Activated naive CD8-positive, alpha-beta T cell treated with anti-CD3 and anti-CD28 coated beads, Interleukin-2, amount 50 U/mL, for 24 hours (primary cell): ENCODE measurements at regions not wholly inside any gene's neighbourhood (a gene's known extent, or its start where the extent isn't known, plus 50 kb on each side); places are given as distances from the start of the nearest gene placed in this dataset.
"Not testable (repeated sequence)": the region's sequence is repeated elsewhere in the genome, so short reads cannot be mapped to it uniquely, and the experiment has no call there.

Experiments
- ATAC-seq: fragments of 150-1000 bp; cut with Tn5 transposase; one replicate; pipeline ENCODE4 v1.10.0; 2021
- DNase-seq: peaks from one replicate; pipeline ENCODE4 v3.0.0; 2021
- H3K27ac Mint-ChIP-seq: one replicate; pipeline ENCODE4 v1.8.0; 2021; ENCODE audit warnings: mild to moderate bottlenecking, mixed read lengths
- H3K27me3 Mint-ChIP-seq: one replicate; pipeline ENCODE4 v1.8.0; 2021; ENCODE audit warnings: mixed read lengths
- H3K36me3 Mint-ChIP-seq: one replicate; pipeline ENCODE4 v1.8.0; 2021; ENCODE audit warnings: low read depth, mixed read lengths
- H3K4me1 Mint-ChIP-seq: one replicate; pipeline ENCODE4 v1.8.0; 2021; ENCODE audit warnings: mixed read lengths
- H3K4me3 Mint-ChIP-seq: one replicate; pipeline ENCODE4 v1.8.0; 2021; ENCODE audit warnings: mild to moderate bottlenecking, moderate library complexity, mixed read lengths
- H3K9me3 Mint-ChIP-seq: one replicate; pipeline ENCODE4 v1.8.0; 2021; ENCODE audit warnings: mixed read lengths

DNA sequence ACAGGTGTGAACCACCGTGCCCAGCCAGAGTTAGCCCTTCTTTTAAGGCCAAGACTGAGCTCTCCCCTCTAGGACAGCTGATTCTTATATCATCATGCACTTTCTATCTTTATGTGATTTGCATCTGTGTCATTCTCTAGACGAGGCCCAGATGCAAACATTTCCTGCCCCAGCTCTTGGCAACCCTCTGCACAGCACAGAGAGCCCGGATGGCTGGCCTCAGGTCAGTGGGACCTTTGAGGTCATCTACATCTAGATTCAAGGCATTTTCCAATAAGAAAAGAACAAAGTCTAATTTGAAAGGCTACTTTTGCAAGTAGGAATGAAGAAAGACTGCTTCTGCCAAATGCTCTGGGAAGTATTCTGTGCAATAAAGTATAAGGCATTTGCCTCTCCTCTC is 109.0 kb upstream of the DAB2 start:
- Mint-ChIP-seq H3K27ac (no peak overlapping the region), H3K4me1 (no peaks in the 10 kb centered on the region), H3K4me3 (no peak overlapping the region), H3K36me3 (no peaks in the 10 kb centered on the region), H3K27me3 (peaks cover 5% of the 10 kb centered on the region), H3K9me3 (no peaks in the 10 kb centered on the region)
- ATAC-seq (no peak), DNase-seq (no peak)

DNA sequence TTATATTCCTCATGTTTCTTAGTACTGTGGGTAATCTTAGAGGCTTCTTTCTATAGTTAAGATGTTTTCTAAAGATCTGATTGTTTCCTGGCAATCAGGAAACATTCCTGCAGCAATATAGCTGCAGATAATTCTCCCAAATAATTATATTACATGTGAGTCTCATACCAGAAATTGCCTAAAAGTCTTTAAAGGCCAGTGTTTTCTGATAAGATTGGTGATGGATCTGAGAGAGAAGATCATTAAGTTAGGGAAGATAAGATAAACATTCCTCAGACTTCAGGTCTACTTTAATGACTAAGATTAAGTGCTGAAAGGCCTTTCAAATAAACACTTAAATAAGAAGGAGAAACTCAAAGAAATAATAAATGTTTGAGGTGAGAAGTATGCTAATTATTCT is 107.7 kb upstream of the DAB2 start:
- Mint-ChIP-seq H3K27me3 (peaks cover 5% of the 10 kb centered on the region), H3K4me3 (no peak overlapping the region), H3K27ac (no peak overlapping the region), H3K9me3 (no peaks in the 10 kb centered on the region), H3K4me1 (no peaks in the 10 kb centered on the region), H3K36me3 (no peaks in the 10 kb centered on the region)
- DNase-seq = no peak
- ATAC-seq = no peak

DNA sequence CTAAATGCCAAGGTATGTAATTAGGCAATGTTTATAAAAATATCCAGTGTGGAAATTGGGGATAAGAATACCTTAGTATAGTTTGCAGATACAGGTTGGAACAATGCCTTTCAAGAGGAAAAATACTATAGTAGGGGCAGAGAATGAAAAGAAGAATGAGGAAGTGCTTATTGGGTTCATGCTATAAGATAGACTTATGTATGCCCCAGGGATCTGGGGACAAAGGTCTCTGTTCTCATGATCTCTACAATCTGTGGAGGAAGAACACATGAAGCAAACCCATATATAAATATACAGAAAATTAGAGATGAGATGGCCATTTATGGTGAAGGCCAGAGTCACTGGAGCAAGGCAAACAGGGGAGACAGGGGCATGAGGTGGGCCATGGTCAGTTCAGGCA is 106.5 kb upstream of the DAB2 start:
- H3K4me1 Mint-ChIP-seq = no peaks in the 10 kb centered on the region
- H3K27ac Mint-ChIP-seq = no peak overlapping the region
- H3K4me3 Mint-ChIP-seq = no peak overlapping the region
- H3K9me3 Mint-ChIP-seq = no peaks in the 10 kb centered on the region
- DNase-seq (no peak), ATAC-seq (no peak)
- no peaks in the 10 kb centered on the region for H3K36me3 Mint-ChIP-seq
- H3K27me3 Mint-ChIP-seq = peaks cover 11% of the 10 kb centered on the region

DNA sequence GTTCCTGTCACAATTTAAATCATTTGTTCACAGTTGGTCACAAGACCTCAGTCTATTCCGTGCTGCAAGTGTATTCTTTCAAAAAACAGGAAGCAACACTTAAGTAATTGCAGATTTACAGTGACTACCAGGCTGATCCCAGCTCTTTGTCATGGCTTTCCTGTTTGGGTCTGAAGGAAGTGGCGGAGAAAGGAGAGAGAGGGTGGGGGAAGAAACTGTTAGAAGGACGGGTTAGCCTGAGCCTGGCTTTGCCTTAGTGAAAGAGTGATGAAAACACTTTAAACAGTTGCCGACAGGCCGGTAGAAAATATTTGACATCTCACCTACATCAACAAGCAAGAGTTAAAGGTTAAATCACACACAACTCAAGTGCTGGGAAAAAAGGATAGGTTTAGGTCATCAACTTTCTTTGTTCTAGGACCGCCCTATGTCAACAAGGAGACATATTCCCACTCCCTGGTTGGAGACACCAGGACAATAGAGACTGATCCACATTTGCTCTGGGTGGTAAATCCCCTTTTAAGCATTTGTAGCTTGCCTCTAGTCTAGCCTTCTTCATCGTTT is 102.2 kb upstream of the DAB2 start:
- Mint-ChIP-seq H3K36me3 (no peaks in the 10 kb centered on the region), H3K9me3 (no peaks in the 10 kb centered on the region), H3K4me1 (no peaks in the 10 kb centered on the region), H3K27ac (no peak overlapping the region), H3K4me3 (no peak overlapping the region), H3K27me3 (peaks cover 12% of the 10 kb centered on the region)
- DNase-seq (no peak), ATAC-seq (no peak)

DNA sequence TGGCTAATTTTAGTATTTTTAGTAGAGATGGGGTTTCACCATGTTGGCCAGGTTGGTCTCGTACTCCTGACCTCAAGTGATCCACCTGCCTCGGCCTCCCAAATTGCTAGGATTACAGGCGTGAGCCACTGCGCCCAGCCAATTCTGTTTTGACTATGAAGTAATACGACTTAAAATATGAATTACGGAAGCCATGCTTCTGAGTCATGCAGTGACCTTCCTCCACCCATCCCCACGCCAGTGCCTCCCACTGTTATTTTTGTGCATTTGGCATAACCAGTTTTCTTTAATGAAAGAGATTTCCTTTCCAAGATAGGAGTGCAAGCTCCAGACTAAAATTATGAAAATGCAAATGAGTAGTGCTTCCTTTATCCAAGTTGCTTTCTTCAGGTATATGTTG is 101.0 kb upstream of the DAB2 start:
- H3K4me1 Mint-ChIP-seq, ATAC-seq, DNase-seq, H3K9me3 Mint-ChIP-seq, H3K27ac Mint-ChIP-seq, H3K36me3 Mint-ChIP-seq, H3K4me3 Mint-ChIP-seq: not testable (repeated sequence)
- H3K27me3 Mint-ChIP-seq = peaks cover 12% of the 10 kb centered on the region

DNA sequence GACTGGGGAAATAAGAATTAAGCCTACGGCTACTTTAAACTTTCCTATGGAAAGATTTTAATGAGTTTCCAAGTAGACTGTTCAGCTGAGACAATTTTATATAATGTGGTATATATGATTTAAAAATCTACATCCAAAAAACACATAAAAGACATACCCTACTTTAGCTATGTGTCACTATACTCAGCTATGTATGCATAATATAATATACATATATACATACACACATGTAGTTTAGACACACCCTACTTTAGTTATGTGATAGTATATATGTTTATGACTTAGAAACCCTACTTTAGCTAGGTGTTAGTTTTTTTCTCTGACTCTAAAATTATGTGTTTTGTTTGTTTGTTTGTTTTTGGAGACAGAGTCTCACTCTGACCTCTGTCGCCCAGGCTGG is 100.5 kb upstream of the DAB2 start:
- no peaks in the 10 kb centered on the region for H3K9me3 Mint-ChIP-seq
- no peak overlapping the region for H3K4me3 Mint-ChIP-seq
- no peaks in the 10 kb centered on the region for H3K36me3 Mint-ChIP-seq
- ATAC-seq = no peak
- no peak for DNase-seq
- H3K27me3 Mint-ChIP-seq = peaks cover 12% of the 10 kb centered on the region
- no peak overlapping the region for H3K27ac Mint-ChIP-seq
- H3K4me1 Mint-ChIP-seq = no peaks in the 10 kb centered on the region

DNA sequence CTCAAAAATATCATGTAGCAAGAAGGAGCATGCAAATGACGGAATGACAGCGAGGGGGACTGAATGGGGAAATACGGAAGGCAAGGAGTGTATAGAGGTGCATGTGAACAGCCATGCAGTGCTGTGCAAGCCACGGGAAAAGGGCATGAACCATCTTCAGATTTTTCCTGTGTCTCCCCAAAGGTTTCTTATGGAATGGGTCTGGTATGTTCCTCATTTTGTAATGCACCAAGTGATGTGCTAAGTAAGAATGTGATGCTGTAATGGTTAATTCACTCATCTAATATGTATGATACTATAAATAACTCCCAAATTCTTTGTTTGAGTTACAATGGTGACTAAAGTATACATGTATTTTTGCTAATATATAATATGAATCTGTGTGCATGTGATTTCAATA is 99.0 kb upstream of the DAB2 start:
- no peak overlapping the region for H3K4me3 Mint-ChIP-seq
- no peak for DNase-seq

DNA sequence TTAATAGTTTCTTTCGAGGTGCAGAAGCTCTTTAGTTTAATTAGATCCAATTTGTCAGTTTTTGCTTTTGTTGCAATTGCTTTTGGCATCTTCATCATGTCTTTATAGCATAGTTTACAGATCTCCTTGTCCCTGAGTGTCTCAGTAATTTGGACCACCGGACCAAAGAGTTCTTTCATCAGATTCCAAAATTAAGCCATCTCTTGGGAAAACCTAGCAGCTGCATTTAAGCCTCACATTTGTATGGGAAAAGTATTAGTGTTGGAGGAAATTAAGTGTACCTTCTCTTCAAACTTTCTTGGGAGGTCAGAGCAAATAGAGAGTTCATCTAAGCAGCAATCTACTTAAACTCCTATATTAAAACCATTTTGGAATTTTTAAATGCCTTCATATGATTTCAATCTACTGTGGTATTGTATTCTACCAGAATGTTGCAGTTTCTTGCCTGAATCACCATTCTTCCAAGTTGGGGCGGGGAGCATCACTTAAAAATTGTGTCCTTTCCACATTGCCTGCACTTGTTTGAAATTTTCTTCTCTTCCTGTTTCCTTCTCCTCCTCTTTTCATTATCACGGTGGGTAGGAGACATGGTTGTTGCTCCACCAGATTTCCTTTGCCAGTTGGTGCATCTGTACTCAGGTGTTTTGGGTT is 97.3 kb upstream of the DAB2 start:
- Mint-ChIP-seq H3K9me3 (no peaks in the 10 kb centered on the region), H3K27me3 (peaks cover 12% of the 10 kb centered on the region), H3K36me3 (no peaks in the 10 kb centered on the region), H3K27ac (no peak overlapping the region), H3K4me3 (no peak overlapping the region), H3K4me1 (no peaks in the 10 kb centered on the region)
- ATAC-seq (no peak), DNase-seq (no peak)

More for the DNA sequence above, 99.0 kb upstream of the DAB2 start:
- Mint-ChIP-seq H3K9me3 (no peaks in the 10 kb centered on the region), H3K4me1 (no peaks in the 10 kb centered on the region), H3K36me3 (no peaks in the 10 kb centered on the region), H3K27me3 (peaks cover 12% of the 10 kb centered on the region), H3K27ac (no peak overlapping the region)
- no peak for ATAC-seq

DNA sequence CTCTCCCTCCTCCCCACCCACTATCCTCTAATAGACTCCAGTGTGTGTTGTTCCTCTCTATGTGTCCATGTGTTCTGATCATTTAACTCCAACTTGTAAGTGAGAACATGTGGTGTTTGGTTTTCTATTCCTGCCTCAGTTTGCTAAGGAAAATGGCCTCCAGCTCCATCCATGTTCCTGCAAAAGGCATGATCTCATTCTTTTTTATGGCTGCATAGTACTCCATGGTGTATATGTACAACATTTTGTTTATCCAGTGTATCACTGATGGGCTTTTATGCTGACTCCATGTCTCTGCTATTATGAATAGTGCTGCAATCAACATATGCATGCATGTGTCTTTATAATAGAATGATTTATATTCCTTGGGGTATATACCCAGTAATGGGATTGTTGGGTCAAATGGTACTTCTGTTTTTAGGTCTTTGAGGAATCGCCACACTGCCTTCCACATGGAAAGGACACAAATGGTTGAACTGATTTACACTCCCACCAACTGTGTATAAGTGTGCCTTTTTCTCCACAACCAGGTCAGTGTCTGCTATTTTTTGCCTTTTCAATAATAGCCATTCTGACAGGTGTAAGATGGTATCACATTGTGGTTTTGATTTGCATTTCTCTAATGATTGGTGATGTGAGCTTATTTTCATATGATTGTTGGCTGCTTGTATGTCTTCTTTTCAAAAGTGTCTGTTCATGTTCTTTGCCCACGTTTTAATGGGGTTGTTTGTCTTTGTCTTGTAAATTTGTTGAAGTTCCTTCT is 96.5 kb upstream of the DAB2 start:
- Mint-ChIP-seq H3K9me3 (no peaks in the 10 kb centered on the region), H3K36me3 (no peaks in the 10 kb centered on the region), H3K27ac (no peak overlapping the region), H3K4me3 (no peak overlapping the region), H3K27me3 (peaks cover 6% of the 10 kb centered on the region), H3K4me1 (no peaks in the 10 kb centered on the region)
- no peak for DNase-seq
- no peak for ATAC-seq

DNA sequence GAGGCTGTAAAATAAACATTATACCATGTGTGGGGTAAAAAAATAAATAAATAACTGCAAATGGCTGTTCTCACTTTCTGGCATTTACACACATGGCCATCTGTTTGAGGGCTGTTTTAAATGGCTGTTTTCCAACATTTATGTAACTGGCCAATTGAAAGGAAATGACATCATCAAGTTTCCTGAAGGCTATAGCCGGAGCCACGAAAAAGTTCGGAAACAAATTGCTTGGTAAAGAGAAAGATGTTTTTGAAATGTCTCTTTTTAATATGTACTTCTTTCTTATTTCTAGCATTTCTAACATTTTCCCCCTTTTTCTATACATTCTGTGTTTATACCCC is 95.4 kb upstream of the DAB2 start:
- Mint-ChIP-seq H3K27ac (no peak overlapping the region), H3K36me3 (no peaks in the 10 kb centered on the region), H3K27me3 (peaks cover 4% of the 10 kb centered on the region), H3K9me3 (no peaks in the 10 kb centered on the region), H3K4me1 (no peaks in the 10 kb centered on the region), H3K4me3 (no peak overlapping the region)
- DNase-seq (no peak), ATAC-seq (no peak)

DNA sequence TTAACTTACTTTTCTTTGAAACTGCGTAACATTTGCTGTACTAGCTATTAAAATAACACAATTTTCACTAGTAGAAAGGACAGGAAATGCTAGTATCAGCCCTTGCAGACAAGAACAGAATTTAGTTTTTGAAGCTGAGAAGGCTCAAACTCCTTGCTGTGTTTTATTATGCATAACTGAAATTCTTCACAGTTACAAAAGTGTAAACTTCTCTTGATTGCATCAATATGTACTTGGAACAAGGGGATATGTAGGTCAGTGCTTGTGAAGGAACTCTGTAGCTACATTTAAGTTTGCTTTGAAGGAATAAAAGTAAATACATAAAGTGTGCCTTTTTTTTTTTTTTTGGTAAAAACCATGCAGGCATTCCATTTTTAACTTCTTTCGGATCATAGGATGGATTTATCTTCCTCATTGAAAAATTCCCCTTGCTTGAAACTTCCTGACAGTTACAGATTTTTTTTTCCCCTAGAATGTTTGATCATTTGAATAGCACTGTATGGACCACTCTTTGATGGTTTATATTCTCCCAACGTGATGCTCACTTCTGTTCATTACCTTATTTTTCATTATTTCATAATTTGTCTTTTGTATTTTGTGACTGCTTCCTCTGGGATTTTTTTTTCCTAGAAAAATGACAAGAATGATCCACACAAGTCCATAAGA is 94.9 kb upstream of the DAB2 start:
- H3K27me3 Mint-ChIP-seq = peaks cover 4% of the 10 kb centered on the region
- H3K27ac Mint-ChIP-seq = no peak overlapping the region
- DNase-seq = no peak
- no peaks in the 10 kb centered on the region for H3K4me1 Mint-ChIP-seq
- no peak overlapping the region for H3K4me3 Mint-ChIP-seq
- H3K9me3 Mint-ChIP-seq = no peaks in the 10 kb centered on the region
- no peak for ATAC-seq
- H3K36me3 Mint-ChIP-seq = no peaks in the 10 kb centered on the region

DNA sequence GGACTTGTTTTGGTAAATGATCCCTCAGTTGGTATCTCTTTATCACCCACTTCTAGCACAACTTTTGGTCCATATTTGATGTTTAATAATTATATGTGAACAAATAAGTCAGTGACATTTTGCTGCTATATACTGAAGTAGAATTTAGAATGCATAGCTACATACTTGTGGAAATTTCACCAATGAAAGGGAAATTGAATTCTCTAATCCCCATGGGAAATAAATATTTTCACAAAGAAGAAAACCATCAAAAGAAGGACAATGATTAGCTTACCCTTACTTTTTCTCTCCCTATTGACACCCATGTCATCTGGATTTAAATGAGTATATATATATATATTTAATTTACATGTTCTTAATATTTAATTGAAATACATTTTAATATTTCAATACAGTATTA is 94.3 kb upstream of the DAB2 start:
- Mint-ChIP-seq H3K4me3 (no peak overlapping the region), H3K4me1 (no peaks in the 10 kb centered on the region), H3K27ac (no peak overlapping the region), H3K27me3 (peaks cover 4% of the 10 kb centered on the region), H3K9me3 (no peaks in the 10 kb centered on the region), H3K36me3 (no peaks in the 10 kb centered on the region)
- ATAC-seq (no peak), DNase-seq (no peak)

DNA sequence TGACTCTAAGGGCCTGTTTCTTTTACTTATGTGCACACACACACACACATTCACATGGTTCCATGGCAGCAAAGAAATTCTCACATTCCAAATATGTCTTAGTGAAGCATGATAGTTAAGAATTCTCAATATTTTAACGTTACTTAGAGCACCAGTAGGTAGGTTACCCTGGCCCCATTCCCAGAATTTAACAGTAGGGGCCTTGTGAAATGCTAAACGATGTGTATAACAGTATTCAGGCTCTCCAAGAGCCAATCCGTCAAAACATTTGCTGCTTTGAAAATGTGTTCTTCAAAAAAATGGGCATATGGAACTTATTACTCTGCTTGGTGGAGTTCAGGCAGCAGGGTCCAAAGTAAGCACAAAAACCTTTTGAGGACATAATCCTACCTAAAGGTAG is 93.7 kb upstream of the DAB2 start:
- H3K27me3 Mint-ChIP-seq = peaks cover 6% of the 10 kb centered on the region
- no peak for ATAC-seq
- H3K27ac Mint-ChIP-seq = no peak overlapping the region
- H3K36me3 Mint-ChIP-seq = no peaks in the 10 kb centered on the region
- H3K9me3 Mint-ChIP-seq = no peaks in the 10 kb centered on the region
- no peak overlapping the region for H3K4me3 Mint-ChIP-seq
- H3K4me1 Mint-ChIP-seq = no peaks in the 10 kb centered on the region
- DNase-seq = no peak

DNA sequence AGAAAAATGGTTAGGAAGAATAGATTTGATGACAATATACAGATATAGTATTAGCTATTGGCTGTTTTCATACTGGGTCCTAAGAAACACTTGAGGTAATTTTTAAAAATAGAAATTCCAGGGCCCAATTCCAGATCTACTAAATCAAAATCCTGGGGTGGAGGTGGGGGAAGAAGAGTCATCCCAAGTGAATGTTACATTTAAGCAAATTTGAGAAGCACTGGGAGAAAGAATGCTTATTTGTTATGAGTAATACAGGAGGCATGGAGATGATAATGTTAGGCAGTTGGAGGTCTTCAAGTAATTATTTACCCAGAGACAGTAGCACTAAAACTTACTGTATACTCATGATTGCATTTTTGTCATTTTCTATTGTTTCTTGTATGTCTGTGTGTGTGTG is 93.0 kb upstream of the DAB2 start:
- no peaks in the 10 kb centered on the region for H3K9me3 Mint-ChIP-seq
- ATAC-seq = no peak
- no peak for DNase-seq
- peaks cover 6% of the 10 kb centered on the region for H3K27me3 Mint-ChIP-seq
- no peaks in the 10 kb centered on the region for H3K4me1 Mint-ChIP-seq
- no peak overlapping the region for H3K27ac Mint-ChIP-seq
- no peaks in the 10 kb centered on the region for H3K36me3 Mint-ChIP-seq
- no peak overlapping the region for H3K4me3 Mint-ChIP-seq

DNA sequence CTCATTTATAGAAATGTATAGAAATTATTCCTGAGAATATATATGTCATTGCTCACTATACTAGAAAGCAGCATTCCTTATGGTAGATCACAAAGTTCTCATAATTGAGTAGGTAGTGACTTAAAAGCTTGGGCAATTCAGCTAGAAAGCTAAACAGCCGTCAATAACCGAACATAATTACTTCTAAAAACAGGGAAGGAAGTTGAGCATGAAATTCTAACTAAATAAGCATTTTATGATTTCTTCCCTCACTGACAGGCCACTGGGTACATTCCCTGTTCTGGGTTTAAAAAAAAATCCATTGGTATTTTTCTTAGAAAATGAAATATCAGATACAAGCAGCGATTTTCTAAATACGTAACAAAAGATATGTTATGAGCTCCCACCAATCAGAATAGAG is 91.1 kb upstream of the DAB2 start:
- H3K27me3 Mint-ChIP-seq = peaks cover 4% of the 10 kb centered on the region
- H3K27ac Mint-ChIP-seq = no peak overlapping the region
- H3K4me3 Mint-ChIP-seq = no peak overlapping the region
- ATAC-seq (no peak), DNase-seq (no peak)
- no peaks in the 10 kb centered on the region for H3K9me3 Mint-ChIP-seq
- no peaks in the 10 kb centered on the region for H3K4me1 Mint-ChIP-seq
- no peaks in the 10 kb centered on the region for H3K36me3 Mint-ChIP-seq
